ENCODE measurements at regions not wholly inside any gene's neighbourhood (a gene's known extent, or its start where the extent isn't known, plus 50 kb on each side); places are given as distances from the start of the nearest gene placed in this dataset.
"Not testable (repeated sequence)": the region's sequence is repeated elsewhere in the genome, so short reads cannot be mapped to it uniquely, and the experiment has no call there.

GRCh38 chr7:149562602-149563001 is 65.0 kb upstream of the ZNF746 start:
- DNase-seq, result no peak

DNA sequence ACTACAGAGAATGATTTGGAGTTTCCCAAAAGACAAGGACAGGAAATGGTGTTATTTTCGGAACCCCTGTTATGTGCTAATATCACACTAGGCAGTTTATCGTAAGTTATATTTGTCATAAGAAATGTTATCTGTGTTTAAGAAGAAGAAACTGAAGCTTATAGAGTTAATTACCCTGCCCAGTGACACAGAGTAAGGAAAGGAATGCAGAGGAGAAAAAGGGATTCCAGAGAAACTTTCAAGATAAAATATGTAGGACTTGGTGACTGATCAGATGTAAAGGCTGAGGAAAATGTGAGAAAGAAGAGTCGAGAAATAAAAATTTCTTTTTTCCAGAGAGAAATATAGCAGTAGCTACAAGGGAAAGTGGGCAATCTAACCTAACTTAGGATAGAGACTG is 63.5 kb upstream of the ZNF746 start:
- no peak for DNase-seq

DNA sequence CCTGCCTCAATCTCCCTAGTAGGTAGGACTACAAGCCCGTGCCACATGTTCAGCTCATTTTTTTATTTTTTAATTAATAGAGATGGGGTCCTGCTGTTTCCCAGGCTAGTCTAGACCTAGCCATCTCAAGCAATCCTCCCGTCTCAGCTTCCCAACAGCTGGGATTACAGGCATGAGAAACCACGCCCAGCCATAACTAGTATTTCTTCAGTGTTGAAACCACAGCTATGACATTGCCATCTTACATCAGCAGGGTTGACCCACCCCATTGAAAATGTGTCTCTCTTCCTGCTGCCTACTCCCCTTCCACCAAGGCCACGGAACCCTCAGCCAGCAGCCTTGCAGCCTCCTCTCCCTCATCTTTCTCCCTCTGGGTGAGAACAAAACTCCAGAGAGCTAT is 62.1 kb upstream of the ZNF746 start:
- DNase-seq, result no peak

GRCh38 chr7:149558149-149558861 is 60.7 kb upstream of the ZNF746 start:
- no peak for DNase-seq

GRCh38 chr7:149556525-149556924 is 58.9 kb upstream of the ZNF746 start:
- not testable (repeated sequence) for DNase-seq

- DNase-seq, result not testable (repeated sequence)
These were observed 57.2 kb upstream of the ZNF746 start for GRCh38 chr7:149554821-149555220.

DNA sequence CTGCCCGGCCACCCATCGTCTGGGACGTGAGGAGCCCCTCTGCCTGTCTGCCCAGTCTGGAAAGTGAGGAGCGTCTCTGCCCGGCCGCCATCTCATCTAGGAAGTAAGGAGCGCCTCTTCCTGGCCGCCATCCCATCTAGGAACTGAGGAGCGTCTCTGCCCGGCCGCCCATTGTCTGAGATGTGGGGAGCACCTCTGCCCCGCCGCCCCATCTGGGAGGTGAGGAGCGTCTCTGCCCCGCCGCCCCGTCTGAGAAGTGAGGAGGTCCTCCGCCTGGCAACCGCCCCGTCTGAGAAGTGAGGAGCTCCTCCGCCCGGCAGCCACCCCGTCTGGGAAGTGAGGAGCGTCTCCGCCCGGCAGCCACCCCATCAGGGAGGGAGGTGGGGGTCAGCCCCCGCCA is 56.4 kb upstream of the ZNF746 start:
- not testable (repeated sequence) for DNase-seq

- no peak for DNase-seq
These were observed 55.2 kb upstream of the ZNF746 start for GRCh38 chr7:149552799-149553198.

Measured in NCI-H1417 treated with DMSO at 0.1 percent for 48 hours (cell line).